MG63 (cell line): ENCODE measurements at regions not wholly inside any gene's neighbourhood (a gene's known extent, or its start where the extent isn't known, plus 50 kb on each side); places are given as distances from the start of the nearest gene placed in this dataset.
"Not testable (repeated sequence)": the region's sequence is repeated elsewhere in the genome, so short reads cannot be mapped to it uniquely, and the experiment has no call there.

ENCODE experiments used
- DNase-seq: peaks from one replicate; pipeline ENCODE4 v3.0.0-alpha.2; 2020
- H3K27me3 ChIP-seq: fragments of 250-450 bp; sonication (Bioruptor Pico); 2 replicates; pipeline ENCODE4 v1.5.1; 2020; ENCODE audit warnings: mild to moderate bottlenecking, moderate library complexity
- H3K36me3 ChIP-seq: fragments of 250-450 bp; sonication (Bioruptor Pico); 2 replicates; pipeline ENCODE4 v1.5.1; 2020; ENCODE audit warnings: mild to moderate bottlenecking, moderate library complexity
- H3K4me3 ChIP-seq: fragments of 250-450 bp; sonication (Bioruptor Pico); 2 replicates; pipeline ENCODE4 v1.5.1; 2020; ENCODE audit warnings: mild to moderate bottlenecking, moderate library complexity
- H3K9me3 ChIP-seq: fragments of 250-450 bp; sonication (Bioruptor Pico); 2 replicates; pipeline ENCODE4 v1.5.1; 2020; ENCODE audit warnings: mild to moderate bottlenecking, moderate library complexity

- H3K9me3 ChIP-seq: 0 out of 2 replicates have a peak, but pooled peaks cover 3% of the 10 kb centered on the region
- no peak overlapping the region for H3K4me3 ChIP-seq
- no peak for DNase-seq
- H3K36me3 ChIP-seq: no peaks in the 10 kb centered on the region
- no peaks in the 10 kb centered on the region for H3K27me3 ChIP-seq
Measured at GRCh38 chr20:56899506-56899905, 270.4 kb downstream of the TFAP2C start.

GRCh38 chr20:56900252-56900651 is 271.1 kb downstream of the TFAP2C start:
- H3K4me3 ChIP-seq: no peak overlapping the region
- H3K27me3 ChIP-seq: no peaks in the 10 kb centered on the region
- DNase-seq: no peak
- H3K9me3 ChIP-seq: 0 out of 2 replicates have a peak, but pooled peaks cover 3% of the 10 kb centered on the region
- H3K36me3 ChIP-seq: no peaks in the 10 kb centered on the region

DNA sequence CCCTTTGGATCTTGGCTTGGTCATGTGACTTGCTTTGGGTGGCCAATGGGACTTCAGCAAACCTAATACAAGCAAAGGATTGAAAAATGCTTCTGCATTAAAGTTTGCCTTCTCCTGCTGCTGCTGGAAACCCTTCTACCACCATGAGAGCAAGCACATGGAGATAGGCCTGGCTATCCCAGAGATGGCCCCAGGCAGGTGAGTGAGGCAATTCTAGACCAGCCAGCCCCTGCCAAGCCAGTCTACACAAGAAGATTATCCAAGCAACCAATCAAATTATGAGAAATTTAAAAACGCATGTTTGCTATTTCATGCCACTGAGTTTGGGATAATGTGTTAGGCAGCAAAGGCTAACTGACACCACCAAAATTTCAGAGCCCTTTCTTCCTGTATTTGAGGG is 274.3 kb downstream of the TFAP2C start:
- no peaks in the 10 kb centered on the region for H3K36me3 ChIP-seq
- H3K27me3 ChIP-seq: no peaks in the 10 kb centered on the region
- no peak for DNase-seq
- 0 out of 2 replicates have a peak, but pooled peaks cover 3% of the 10 kb centered on the region for H3K9me3 ChIP-seq
- H3K4me3 ChIP-seq: no peak overlapping the region

DNA sequence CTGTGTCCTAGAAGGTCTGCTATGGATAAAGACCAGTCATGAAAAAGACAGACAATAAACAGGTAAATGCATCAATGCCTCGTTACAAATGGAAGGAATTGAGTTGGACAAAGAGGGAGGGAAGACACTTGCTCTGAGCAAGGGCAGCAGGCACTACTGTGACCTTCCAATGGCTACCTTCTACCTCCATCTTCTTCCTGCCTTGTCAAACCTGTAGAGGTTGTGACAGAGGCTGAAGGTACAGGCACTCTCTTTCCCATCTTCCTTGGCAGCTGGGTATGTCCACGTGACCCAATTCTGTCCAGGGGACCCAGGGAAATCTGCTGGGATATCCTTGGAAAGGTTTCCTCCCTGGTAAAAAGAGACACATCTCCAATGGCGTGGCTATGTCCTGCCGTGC is 274.8 kb downstream of the TFAP2C start:
- Histone ChIP-seq H3K4me3 (no peak overlapping the region), H3K36me3 (no peaks in the 10 kb centered on the region), H3K27me3 (no peaks in the 10 kb centered on the region), H3K9me3 (0 out of 2 replicates have a peak, but pooled peaks cover 3% of the 10 kb centered on the region)
- DNase-seq: no peak

- no peak for DNase-seq
- H3K36me3 ChIP-seq: no peaks in the 10 kb centered on the region
- H3K27me3 ChIP-seq: no peaks in the 10 kb centered on the region
- no peaks in the 10 kb centered on the region for H3K9me3 ChIP-seq
- H3K4me3 ChIP-seq: no peak overlapping the region
Measured at GRCh38 chr20:56909918-56910714, 281.0 kb downstream of the TFAP2C start.

- DNase-seq: no peak
- Histone ChIP-seq H3K27me3 (no peaks in the 10 kb centered on the region), H3K4me3 (no peak overlapping the region), H3K9me3 (no peaks in the 10 kb centered on the region), H3K36me3 (no peaks in the 10 kb centered on the region)
Measured at GRCh38 chr20:56911946-56912345, 282.8 kb downstream of the TFAP2C start.

- no peak for DNase-seq
- no peaks in the 10 kb centered on the region for H3K36me3 ChIP-seq
- H3K9me3 ChIP-seq: no peaks in the 10 kb centered on the region
- no peaks in the 10 kb centered on the region for H3K27me3 ChIP-seq
- H3K4me3 ChIP-seq: no peak overlapping the region
Measured at GRCh38 chr20:56914532-56914931, 285.4 kb downstream of the TFAP2C start.

DNA sequence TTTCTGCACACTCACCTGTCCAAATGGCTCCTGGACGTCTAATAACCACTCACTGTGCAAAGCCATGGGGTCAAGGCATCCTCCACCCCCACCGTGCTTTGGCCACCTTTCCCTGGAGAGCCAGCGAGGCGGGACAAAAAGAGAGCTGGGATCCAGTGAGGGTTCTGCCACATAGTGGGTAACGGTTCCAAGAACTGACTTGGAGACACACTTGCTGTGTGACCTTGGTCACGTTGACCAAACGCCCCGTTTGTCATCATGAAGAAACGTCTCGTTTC is 287.2 kb downstream of the TFAP2C start:
- Histone ChIP-seq H3K9me3 (no peaks in the 10 kb centered on the region), H3K27me3 (no peaks in the 10 kb centered on the region)
- no peak for DNase-seq

DNA sequence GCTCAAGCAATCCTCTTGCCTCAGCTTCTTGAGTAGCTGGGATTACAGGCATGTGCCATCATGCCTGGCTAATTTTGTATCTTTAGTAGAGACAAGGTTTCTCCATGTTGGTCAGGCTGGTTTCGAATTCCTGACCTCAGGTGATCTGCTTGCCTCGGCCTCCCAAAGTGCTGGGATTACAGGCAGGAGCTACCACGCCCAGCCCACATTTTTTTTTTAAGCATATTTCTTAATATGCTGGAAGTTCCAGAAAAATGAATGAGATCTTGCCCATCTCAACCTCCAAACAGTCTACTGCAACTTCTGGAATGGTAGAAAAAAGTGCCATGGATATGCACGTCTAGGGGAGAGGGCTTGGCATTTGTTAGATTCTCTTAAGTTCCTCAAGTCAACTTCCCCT is 290.9 kb downstream of the TFAP2C start:
- peaks cover 11% of the 10 kb centered on the region for H3K27me3 ChIP-seq
- DNase-seq, H3K36me3 ChIP-seq, H3K4me3 ChIP-seq, H3K9me3 ChIP-seq: not testable (repeated sequence)

More for the DNA sequence above, 287.2 kb downstream of the TFAP2C start:
- Histone ChIP-seq H3K36me3 (no peaks in the 10 kb centered on the region), H3K4me3 (no peak overlapping the region)

DNA sequence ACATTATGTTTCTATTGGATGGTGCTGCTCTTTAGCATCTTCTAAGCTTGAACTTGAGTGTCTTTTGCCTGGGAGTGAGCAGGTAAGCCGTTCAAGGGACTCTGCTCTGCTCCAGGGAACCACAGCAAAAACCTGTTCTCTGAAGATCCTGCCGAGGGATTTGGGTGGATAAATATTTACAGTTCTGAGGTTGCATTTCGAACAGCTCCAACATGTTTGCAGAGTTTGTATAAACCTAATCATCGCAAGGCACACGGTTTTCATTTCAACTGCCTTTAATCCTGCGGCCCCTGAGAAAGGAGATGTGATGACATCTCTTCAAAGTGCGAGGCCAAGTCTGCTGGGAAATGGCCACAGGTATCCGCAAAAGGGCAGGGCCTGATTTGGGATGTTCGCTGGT is 293.4 kb downstream of the TFAP2C start:
- DNase-seq: no peak
- H3K27me3 ChIP-seq: peaks cover 35% of the 10 kb centered on the region

GRCh38 chr20:56924292-56925081 is 295.4 kb downstream of the TFAP2C start:
- Histone ChIP-seq H3K9me3 (no peaks in the 10 kb centered on the region), H3K36me3 (no peaks in the 10 kb centered on the region), H3K27me3 (peaks cover 39% of the 10 kb centered on the region), H3K4me3 (no peak overlapping the region)
- DNase-seq: no peak

More for the DNA sequence above, 293.4 kb downstream of the TFAP2C start:
- Histone ChIP-seq H3K9me3 (no peaks in the 10 kb centered on the region), H3K36me3 (no peaks in the 10 kb centered on the region), H3K4me3 (no peak overlapping the region)

GRCh38 chr20:56925082-56925830 is 296.1 kb downstream of the TFAP2C start:
- no peaks in the 10 kb centered on the region for H3K36me3 ChIP-seq
- peaks cover 39% of the 10 kb centered on the region for H3K27me3 ChIP-seq
- H3K9me3 ChIP-seq: no peaks in the 10 kb centered on the region
- peak overlapping the region; percentile 28 for H3K4me3 ChIP-seq
- peak; percentile 65 for DNase-seq

- H3K27me3 ChIP-seq: peaks cover 39% of the 10 kb centered on the region
Measured at GRCh38 chr20:56925831-56926170, 296.7 kb downstream of the TFAP2C start.

GRCh38 chr20:56926501-56926900 is 297.4 kb downstream of the TFAP2C start:
- no peak for DNase-seq
- H3K27me3 ChIP-seq: peaks cover 39% of the 10 kb centered on the region
- H3K36me3 ChIP-seq: no peaks in the 10 kb centered on the region
- H3K9me3 ChIP-seq: no peaks in the 10 kb centered on the region
- H3K4me3 ChIP-seq: no peak overlapping the region

More at GRCh38 chr20:56925831-56926170, 296.7 kb downstream of the TFAP2C start:
- DNase-seq: no peak
- Histone ChIP-seq H3K36me3 (no peaks in the 10 kb centered on the region), H3K9me3 (no peaks in the 10 kb centered on the region), H3K4me3 (peak overlapping the region; percentile 28)

GRCh38 chr20:56927127-56927526 is 298.0 kb downstream of the TFAP2C start:
- no peak for DNase-seq
- H3K36me3 ChIP-seq: no peaks in the 10 kb centered on the region
- peaks cover 39% of the 10 kb centered on the region for H3K27me3 ChIP-seq
- H3K4me3 ChIP-seq: no peak overlapping the region
- H3K9me3 ChIP-seq: no peaks in the 10 kb centered on the region

DNA sequence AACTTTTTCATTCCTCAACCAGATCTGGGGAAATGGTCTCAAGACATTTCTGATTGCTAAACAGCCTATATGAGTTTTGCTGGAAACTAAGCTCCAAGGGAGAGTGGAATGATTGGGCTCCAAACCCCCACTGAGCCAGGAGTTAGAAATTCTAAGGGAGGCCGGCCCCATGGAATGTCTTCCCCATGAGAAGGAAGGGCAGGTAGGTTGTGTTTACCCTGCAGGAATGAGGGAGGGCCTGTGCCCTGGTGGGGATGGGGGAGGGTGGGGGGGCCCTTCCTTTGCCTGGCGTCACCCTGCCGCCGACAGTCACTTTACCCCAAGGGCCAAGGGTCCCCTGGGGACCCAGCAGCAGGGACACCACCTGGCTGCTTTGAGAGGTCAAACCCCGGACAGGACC is 298.9 kb downstream of the TFAP2C start:
- DNase-seq: no peak
- no peaks in the 10 kb centered on the region for H3K9me3 ChIP-seq
- H3K27me3 ChIP-seq: peaks cover 39% of the 10 kb centered on the region
- no peaks in the 10 kb centered on the region for H3K36me3 ChIP-seq
- no peak overlapping the region for H3K4me3 ChIP-seq

DNA sequence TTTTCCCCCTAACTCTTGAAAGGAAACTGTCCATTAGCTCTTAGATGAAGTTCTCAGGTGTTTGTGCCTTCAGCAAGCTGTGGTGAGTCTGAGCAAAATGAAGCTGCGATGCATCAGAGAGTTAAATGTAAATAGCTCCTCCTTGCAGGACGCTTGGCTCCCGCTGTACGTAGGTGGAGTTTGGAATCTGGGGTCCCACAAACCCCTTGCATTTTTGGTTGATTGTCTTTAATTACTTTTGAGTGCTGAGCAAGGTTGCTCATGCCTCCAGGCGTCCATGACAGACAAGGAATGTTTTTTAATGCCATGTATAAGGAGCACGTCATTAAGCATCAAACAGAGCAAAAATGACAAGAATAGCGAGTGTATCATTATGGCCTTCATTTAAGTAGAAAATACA is 300.5 kb downstream of the TFAP2C start:
- Histone ChIP-seq H3K27me3 (peaks cover 33% of the 10 kb centered on the region), H3K36me3 (no peaks in the 10 kb centered on the region), H3K4me3 (no peak overlapping the region), H3K9me3 (no peaks in the 10 kb centered on the region)
- no peak for DNase-seq
